Suprapubic skin (tissue), 4 donors: ENCODE measurements at regions not wholly inside any gene's neighbourhood (a gene's known extent, or its start where the extent isn't known, plus 50 kb on each side); places are given as distances from the start of the nearest gene placed in this dataset.

Source experiments
- DNase-seq, 2 donors: peaks; one replicate each; pipeline ENCODE4 v3.0.0-alpha.2; 2019; ENCODE audit warnings: low spot score in 2 of 2
- H3K27ac ChIP-seq: fragments of 200-600 bp; sonication (generic); one replicate; pipeline ENCODE4 v1.5.1; 2019
- H3K27me3 ChIP-seq: fragments of 200-600 bp; sonication (generic); one replicate; pipeline ENCODE4 v1.5.1; 2019
- H3K36me3 ChIP-seq: fragments of 200-600 bp; sonication (generic); one replicate; pipeline ENCODE4 v1.5.1; 2019
- H3K4me1 ChIP-seq: fragments of 200-600 bp; sonication (generic); one replicate; pipeline ENCODE4 v1.5.1; 2019
- H3K4me3 ChIP-seq: fragments of 200-600 bp; sonication (generic); one replicate; pipeline ENCODE4 v1.5.1; 2019; ENCODE audit warnings: mild to moderate bottlenecking
- H3K9me3 ChIP-seq: fragments of 200-600 bp; sonication (generic); one replicate; pipeline ENCODE4 v1.5.1; 2019
- EP300 ChIP-seq: sonication (generic); formaldehyde crosslinking; IDR thresholded peaks from one replicate; pipeline ENCODE4 v1.6.1; 2017; ENCODE audit warnings: antibody characterized with exemption
- POLR2A ChIP-seq, 2 donors: fragments of 450-650 bp; IDR thresholded peaks; one replicate each; pipeline ENCODE4 v1.6.1; 2017; ENCODE audit warnings: antibody characterized with exemption in 2 of 2, mild to moderate bottlenecking in 2 of 2, moderate library complexity in 2 of 2
- POLR2AphosphoS5 ChIP-seq, 3 donors: sonication (generic); formaldehyde crosslinking; IDR thresholded peaks; one replicate each; pipeline ENCODE4 v1.6.1; 2017; ENCODE audit warnings: antibody characterized with exemption in 3 of 3
- WGBS: methylation state at CpG from one replicate; pipeline ENCODE4 v1.1.5; 2018; 5-methylcytosine and 5-hydroxymethylcytosine counted together
- TF ChIP-seq, protein P1 (sequence below), 2 donors: fragments of 200-600 bp in 1 of 2; fragments of 450-650 bp in 1 of 2; sonication (generic) in 1 of 2; IDR thresholded peaks; one replicate each; pipeline ENCODE4 v1.5.1; 2016 to 2019; ENCODE audit warnings: antibody characterized with exemption in 2 of 2, mild to moderate bottlenecking in 1 of 2, moderate library complexity in 1 of 2

DNA sequence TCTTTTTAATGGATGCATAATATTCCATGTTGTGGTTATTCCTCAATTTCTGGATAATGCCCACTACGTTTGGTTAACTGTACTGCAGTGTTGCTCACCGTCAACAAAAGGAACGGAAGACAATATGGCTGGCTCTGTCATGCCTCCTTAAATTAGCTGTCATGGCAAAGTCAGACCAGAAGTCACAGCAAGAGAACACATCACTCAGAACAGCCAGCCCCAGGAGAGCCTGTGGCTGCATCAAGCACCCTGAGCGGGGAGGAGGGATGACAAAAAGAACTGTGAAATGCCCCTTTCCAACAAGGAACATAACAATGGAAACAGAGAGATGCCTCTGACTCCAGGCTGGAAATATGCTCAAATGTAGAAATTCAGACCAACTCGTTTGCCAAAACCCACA lies 366.0 kb upstream of the ZNF507 start:
- Histone ChIP-seq H3K27me3 (no peaks in the 10 kb centered on the region), H3K36me3 (no peaks in the 10 kb centered on the region), H3K4me1 (no peaks in the 10 kb centered on the region), H3K4me3 (no peak overlapping the region), H3K27ac (no peak overlapping the region), H3K9me3 (no peaks in the 10 kb centered on the region)
- TF ChIP-seq POLR2AphosphoS5 (IDR thresholded peaks at IDR 0.05): no peak
- TF ChIP-seq, protein P1, sequence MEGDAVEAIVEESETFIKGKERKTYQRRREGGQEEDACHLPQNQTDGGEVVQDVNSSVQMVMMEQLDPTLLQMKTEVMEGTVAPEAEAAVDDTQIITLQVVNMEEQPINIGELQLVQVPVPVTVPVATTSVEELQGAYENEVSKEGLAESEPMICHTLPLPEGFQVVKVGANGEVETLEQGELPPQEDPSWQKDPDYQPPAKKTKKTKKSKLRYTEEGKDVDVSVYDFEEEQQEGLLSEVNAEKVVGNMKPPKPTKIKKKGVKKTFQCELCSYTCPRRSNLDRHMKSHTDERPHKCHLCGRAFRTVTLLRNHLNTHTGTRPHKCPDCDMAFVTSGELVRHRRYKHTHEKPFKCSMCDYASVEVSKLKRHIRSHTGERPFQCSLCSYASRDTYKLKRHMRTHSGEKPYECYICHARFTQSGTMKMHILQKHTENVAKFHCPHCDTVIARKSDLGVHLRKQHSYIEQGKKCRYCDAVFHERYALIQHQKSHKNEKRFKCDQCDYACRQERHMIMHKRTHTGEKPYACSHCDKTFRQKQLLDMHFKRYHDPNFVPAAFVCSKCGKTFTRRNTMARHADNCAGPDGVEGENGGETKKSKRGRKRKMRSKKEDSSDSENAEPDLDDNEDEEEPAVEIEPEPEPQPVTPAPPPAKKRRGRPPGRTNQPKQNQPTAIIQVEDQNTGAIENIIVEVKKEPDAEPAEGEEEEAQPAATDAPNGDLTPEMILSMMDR (IDR thresholded peaks at IDR 0.05): no peak
- no peak for TF ChIP-seq EP300
- no peak for TF ChIP-seq POLR2A (IDR thresholded peaks at IDR 0.05)
- peak in 1 of 2 donors; percentile 4 for DNase-seq
- 83% methylated on average over 5 of the region's 5 CpGs for WGBS

DNA sequence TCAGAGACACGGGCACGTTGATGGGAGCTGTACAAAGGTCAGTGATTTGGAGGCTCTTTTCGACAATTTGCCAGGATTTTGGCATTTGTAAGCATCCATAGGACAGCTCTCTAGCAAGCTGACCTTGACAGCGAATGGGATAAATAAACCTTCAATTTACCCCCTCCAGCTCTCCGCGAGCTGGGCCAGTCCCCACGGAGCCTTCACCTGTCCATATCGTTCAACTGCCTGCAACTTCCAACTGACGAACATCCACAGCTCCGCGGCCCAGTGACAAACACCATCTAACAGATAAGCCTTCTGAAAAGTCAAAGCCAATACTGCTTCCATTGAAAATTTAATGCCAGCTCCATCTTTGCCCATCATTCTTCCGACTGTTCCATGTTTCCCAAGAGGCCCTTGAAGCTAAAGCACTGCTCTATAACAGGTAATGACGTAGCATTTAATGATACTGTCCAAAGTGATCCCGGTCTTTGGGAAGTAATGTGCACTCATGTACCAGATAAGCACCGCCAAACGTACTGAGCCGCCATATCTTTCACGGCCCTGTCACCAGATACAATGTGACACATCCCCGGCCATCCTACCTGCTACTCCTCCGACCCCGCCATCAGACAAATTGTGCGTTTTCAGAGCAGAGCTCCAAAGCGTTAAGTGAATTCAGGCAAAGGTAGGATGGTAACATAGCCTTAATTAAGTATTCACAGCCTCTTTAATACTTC lies 365.3 kb upstream of the ZNF507 start:
- TF ChIP-seq POLR2AphosphoS5 (IDR thresholded peaks at IDR 0.05) (no peak), EP300 (no peak), POLR2A (IDR thresholded peaks at IDR 0.05) (no peak)
- TF ChIP-seq, protein P1 (IDR thresholded peaks at IDR 0.05): no peak
- 92% methylated on average over 23 of the region's 23 CpGs for WGBS
- Histone ChIP-seq H3K27ac (no peak overlapping the region), H3K4me3 (no peak overlapping the region), H3K9me3 (no peaks in the 10 kb centered on the region), H3K4me1 (no peaks in the 10 kb centered on the region), H3K27me3 (no peaks in the 10 kb centered on the region), H3K36me3 (no peaks in the 10 kb centered on the region)
- peak in 1 of 2 donors; percentile 18 for DNase-seq

DNA sequence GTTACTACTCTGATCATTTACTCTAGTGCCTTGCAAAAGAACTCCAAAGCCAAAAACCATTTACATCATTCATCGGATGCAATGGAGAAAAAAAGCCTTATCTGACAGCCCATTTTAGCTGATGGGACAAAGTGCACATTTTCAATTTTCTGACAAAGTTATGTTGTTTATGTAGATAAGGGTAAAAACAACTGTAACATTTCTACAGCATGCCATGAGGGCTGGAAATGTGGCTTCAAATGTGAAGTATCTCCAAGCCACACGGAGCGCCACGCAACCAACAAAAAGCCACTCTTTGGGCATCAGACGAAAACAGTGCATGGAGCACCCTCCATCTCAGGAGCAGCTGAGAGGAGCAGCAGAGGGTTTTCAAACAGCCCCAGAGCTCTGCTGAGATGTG lies 364.6 kb upstream of the ZNF507 start:
- Histone ChIP-seq H3K9me3 (no peaks in the 10 kb centered on the region), H3K27ac (no peak overlapping the region), H3K27me3 (no peaks in the 10 kb centered on the region), H3K36me3 (no peaks in the 10 kb centered on the region), H3K4me3 (no peak overlapping the region), H3K4me1 (no peaks in the 10 kb centered on the region)
- DNase-seq: no peak
- TF ChIP-seq, protein P1 (IDR thresholded peaks at IDR 0.05): no peak
- 93% methylated on average over 5 of the region's 5 CpGs for WGBS

DNA sequence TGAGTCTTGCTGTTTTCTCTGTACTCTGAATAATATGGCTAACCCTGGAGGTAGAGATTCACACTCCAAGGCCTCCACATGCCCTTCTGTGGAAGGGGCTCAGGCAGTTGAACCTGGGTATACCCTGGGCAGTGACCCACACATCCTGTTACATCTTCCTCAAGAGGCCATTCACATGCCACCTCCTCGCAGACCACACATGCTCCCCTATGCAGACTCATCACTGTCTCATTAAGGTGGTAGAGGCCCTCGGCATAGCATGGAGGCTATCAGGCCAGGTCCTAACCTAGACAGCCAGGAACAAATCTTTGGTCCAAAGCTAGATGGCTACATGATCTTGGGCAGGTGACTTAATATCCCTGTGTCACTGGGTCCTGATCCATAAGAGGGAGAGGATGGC lies 363.9 kb upstream of the ZNF507 start:
- DNase-seq: no peak
- Histone ChIP-seq H3K36me3 (no peaks in the 10 kb centered on the region), H3K4me1 (no peaks in the 10 kb centered on the region), H3K27me3 (no peaks in the 10 kb centered on the region), H3K27ac (no peak overlapping the region), H3K4me3 (no peak overlapping the region), H3K9me3 (no peaks in the 10 kb centered on the region)
- WGBS: 100% methylated on average over 2 of the region's 2 CpGs
- TF ChIP-seq POLR2AphosphoS5 (IDR thresholded peaks at IDR 0.05) (no peak), EP300 (no peak), POLR2A (IDR thresholded peaks at IDR 0.05) (no peak)
- TF ChIP-seq, protein P1 (IDR thresholded peaks at IDR 0.05): no peak

DNA sequence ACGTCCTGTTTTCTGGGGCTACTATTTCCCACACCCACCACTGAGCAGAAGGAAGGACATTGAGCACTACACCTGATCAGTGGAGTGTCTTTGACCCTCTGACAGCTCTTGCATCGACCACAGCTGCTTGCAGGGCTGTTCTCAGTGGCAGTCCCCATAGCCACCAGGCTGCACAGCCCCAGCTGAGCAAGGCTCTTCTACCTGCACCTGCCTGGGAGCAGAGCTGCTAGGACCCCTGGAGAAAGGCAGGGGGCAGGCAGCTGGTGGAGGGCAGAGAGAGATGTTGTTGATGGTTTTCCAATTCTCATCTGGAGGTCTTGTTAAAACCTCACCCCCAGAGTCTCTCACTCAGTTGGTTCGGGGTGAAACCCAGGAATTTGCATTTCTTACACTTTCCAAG lies 361.8 kb upstream of the ZNF507 start:
- H3K9me3 ChIP-seq: no peaks in the 10 kb centered on the region
- no peaks in the 10 kb centered on the region for H3K27me3 ChIP-seq
- no peaks in the 10 kb centered on the region for H3K4me1 ChIP-seq
- DNase-seq: no peak
- no peaks in the 10 kb centered on the region for H3K36me3 ChIP-seq
- 87% methylated on average over 3 of the region's 3 CpGs for WGBS
- no peak overlapping the region for H3K27ac ChIP-seq
- TF ChIP-seq POLR2A (IDR thresholded peaks at IDR 0.05) (no peak), EP300 (no peak), POLR2AphosphoS5 (IDR thresholded peaks at IDR 0.05) (no peak)
- TF ChIP-seq, protein P1 (IDR thresholded peaks at IDR 0.05): no peak
- no peak overlapping the region for H3K4me3 ChIP-seq
